Gastrocnemius medialis (tissue), 4 donors: ENCODE measurements at regions not wholly inside any gene's neighbourhood (a gene's known extent, or its start where the extent isn't known, plus 50 kb on each side); places are given as distances from the start of the nearest gene placed in this dataset.

Experiments used
- CTCF ChIP-seq, 5 experiments: fragments of 450-650 bp in 3 of 5; fragments of 200-600 bp in 2 of 5; sonication (generic) in 2 of 5; IDR thresholded peaks in 4 of 5; conservative IDR thresholded peaks in 1 of 5; 1 replicate in 4 of 5; 2 replicates in 1 of 5; pipeline ENCODE4 v1.5.1; 2016 to 2019; ENCODE audit warnings: antibody characterized with exemption in 5 of 5, mild to moderate bottlenecking in 3 of 5, moderate library complexity in 3 of 5
- POLR2A ChIP-seq, 2 donors: fragments of 450-650 bp; IDR thresholded peaks; one replicate each; pipeline ENCODE4 v1.6.1; 2017; ENCODE audit warnings: antibody characterized with exemption in 2 of 2, mild to moderate bottlenecking in 2 of 2, moderate library complexity in 2 of 2

- no peak for TF ChIP-seq CTCF (IDR thresholded peaks at IDR 0.05 in 4 of 5, conservative IDR thresholded peaks at IDR 0.05 in 1 of 5)
- TF ChIP-seq POLR2A (IDR thresholded peaks at IDR 0.05), result no peak
These were observed 859.4 kb upstream of the NR2F2 start for GRCh38 chr15:95470997-95471689.
